Mucosa of descending colon (tissue), 3 donors: ENCODE measurements at regions not wholly inside any gene's neighbourhood (a gene's known extent, or its start where the extent isn't known, plus 50 kb on each side); places are given as distances from the start of the nearest gene placed in this dataset.

Experiments used
- ATAC-seq: fragments of 200-7000 bp; cut with Tn5 transposase; one replicate; pipeline ENCODE4 v1.9.1; 2020; ENCODE audit warnings: mild to moderate bottlenecking, moderate library complexity
- DNase-seq, 3 donors: peaks; one replicate each; pipeline ENCODE4 v3.0.0-alpha.2; 2020
- H3K36me3 ChIP-seq: fragments of 200-600 bp; one replicate; pipeline ENCODE4 v1.8.0; 2021; ENCODE audit warnings: low read depth, mild to moderate bottlenecking
- H3K4me1 ChIP-seq: fragments of 200-600 bp; one replicate; pipeline ENCODE4 v1.8.0; 2021; ENCODE audit warnings: low read depth, mild to moderate bottlenecking
- H3K4me3 ChIP-seq: fragments of 200-600 bp; one replicate; pipeline ENCODE4 v1.8.0; 2021; ENCODE audit warnings: mild to moderate bottlenecking
- H3K9me3 ChIP-seq: fragments of 200-600 bp; one replicate; pipeline ENCODE4 v1.8.0; 2021; ENCODE audit warnings: mild to moderate bottlenecking
- intact Hi-C, 2 donors: fragments of 100-400 bp; cut with DNase I in 1 of 2; cut with micrococcal nuclease in 1 of 2; formaldehyde crosslinking; loops; one replicate each; pipeline versions ENCODE4 v1.11.0 to v1.11.1; 2022; cut with DNase I, micrococcal nuclease
- TF ChIP-seq, protein P1 (sequence below): fragments of 200-600 bp; IDR thresholded peaks from one replicate; pipeline ENCODE4 v1.8.0; 2022; ENCODE audit warnings: antibody characterized with exemption, mild to moderate bottlenecking
- donor health status: DM: no; HTN: no; CAD: no; lungs with moderate emphysema.
- donor health status: DM: no; HTN: no; CAD: no.
- donor health status: DM: no; HTN: yes; CAD: no.

- ATAC-seq: no peak
- no peaks in the 10 kb centered on the region for H3K4me1 ChIP-seq
- TF ChIP-seq, protein P1, sequence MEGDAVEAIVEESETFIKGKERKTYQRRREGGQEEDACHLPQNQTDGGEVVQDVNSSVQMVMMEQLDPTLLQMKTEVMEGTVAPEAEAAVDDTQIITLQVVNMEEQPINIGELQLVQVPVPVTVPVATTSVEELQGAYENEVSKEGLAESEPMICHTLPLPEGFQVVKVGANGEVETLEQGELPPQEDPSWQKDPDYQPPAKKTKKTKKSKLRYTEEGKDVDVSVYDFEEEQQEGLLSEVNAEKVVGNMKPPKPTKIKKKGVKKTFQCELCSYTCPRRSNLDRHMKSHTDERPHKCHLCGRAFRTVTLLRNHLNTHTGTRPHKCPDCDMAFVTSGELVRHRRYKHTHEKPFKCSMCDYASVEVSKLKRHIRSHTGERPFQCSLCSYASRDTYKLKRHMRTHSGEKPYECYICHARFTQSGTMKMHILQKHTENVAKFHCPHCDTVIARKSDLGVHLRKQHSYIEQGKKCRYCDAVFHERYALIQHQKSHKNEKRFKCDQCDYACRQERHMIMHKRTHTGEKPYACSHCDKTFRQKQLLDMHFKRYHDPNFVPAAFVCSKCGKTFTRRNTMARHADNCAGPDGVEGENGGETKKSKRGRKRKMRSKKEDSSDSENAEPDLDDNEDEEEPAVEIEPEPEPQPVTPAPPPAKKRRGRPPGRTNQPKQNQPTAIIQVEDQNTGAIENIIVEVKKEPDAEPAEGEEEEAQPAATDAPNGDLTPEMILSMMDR: no peak
- H3K4me3 ChIP-seq: no peak overlapping the region
- no peaks in the 10 kb centered on the region for H3K36me3 ChIP-seq
- H3K9me3 ChIP-seq: no peaks in the 10 kb centered on the region
- DNase-seq: no peak
- intact Hi-C loops: no loop called here
Observed at GRCh38 chr2:176763130-176763529, 449.5 kb upstream of the HNRNPA3 start.

DNA sequence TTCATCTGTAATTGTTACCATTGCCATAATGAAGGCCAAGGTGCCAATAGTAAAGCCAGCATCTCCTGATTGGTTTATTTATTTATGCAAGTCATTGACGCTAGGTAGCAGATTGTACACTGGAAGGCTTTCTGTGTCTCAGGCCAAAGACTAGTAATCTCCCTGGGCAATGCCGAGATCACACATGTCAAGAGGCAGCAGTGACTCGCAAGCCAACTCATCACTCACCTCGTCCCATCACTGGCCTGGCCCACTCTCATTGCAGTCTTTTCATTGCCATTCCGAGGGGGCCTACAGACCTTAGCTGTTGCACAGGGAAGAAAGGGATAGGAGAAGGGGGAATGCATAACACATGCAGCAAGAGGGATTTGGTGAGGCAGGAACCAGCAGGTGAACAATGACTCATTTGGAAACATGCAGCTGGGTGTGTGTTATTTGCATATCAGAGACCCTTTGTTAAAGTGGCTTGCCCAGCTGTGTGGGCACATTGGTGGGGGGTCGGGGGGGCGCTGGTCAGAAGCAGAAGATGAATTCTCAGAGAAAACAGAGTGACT is 448.7 kb upstream of the HNRNPA3 start:
- Histone ChIP-seq H3K4me3 (no peak overlapping the region), H3K9me3 (no peaks in the 10 kb centered on the region), H3K4me1 (no peaks in the 10 kb centered on the region), H3K36me3 (no peaks in the 10 kb centered on the region)
- DNase-seq (no peak), ATAC-seq (no peak)
- intact Hi-C loops: no loop called here
- TF ChIP-seq, protein P1: no peak

- Histone ChIP-seq H3K36me3 (no peaks in the 10 kb centered on the region), H3K9me3 (no peaks in the 10 kb centered on the region), H3K4me1 (no peaks in the 10 kb centered on the region), H3K4me3 (no peak overlapping the region)
- intact Hi-C loops: no loop called here
- no peak for DNase-seq
- ATAC-seq: no peak
- TF ChIP-seq, protein P1: no peak
Observed at GRCh38 chr2:176764921-176765320, 447.7 kb upstream of the HNRNPA3 start.

- Histone ChIP-seq H3K4me1 (no peaks in the 10 kb centered on the region), H3K36me3 (no peaks in the 10 kb centered on the region), H3K9me3 (no peaks in the 10 kb centered on the region), H3K4me3 (no peak overlapping the region)
- DNase-seq (no peak), ATAC-seq (no peak)
- intact Hi-C loops: no loop called here
- TF ChIP-seq, protein P1: no peak
Observed at GRCh38 chr2:176766005-176766404, 446.6 kb upstream of the HNRNPA3 start.

DNA sequence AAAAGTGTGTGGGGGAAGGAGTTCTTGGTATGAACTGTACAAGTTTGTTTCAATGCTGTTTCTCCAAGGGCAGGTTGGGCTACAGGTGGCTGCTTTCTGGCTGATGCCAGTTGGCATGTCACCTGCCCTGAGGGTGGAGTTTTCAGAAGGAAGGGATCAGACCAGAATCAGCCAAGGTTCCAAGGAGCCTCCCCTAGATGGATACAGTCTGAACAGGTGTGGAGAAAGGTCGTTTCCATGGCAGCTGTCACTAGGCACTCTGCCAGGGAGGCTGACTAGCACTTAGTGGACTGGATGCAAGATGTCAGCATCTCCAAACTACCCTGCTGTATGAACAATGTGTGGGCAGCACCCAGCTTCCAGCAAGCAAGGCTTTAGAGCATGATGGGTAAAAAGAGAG is 444.4 kb upstream of the HNRNPA3 start:
- ATAC-seq (peak; percentile 61), DNase-seq (peak; percentile 33 to 54 (median 51))
- H3K4me3 ChIP-seq: no peak overlapping the region
- TF ChIP-seq, protein P1: no peak
- H3K36me3 ChIP-seq: no peaks in the 10 kb centered on the region
- H3K9me3 ChIP-seq: peaks cover 3% of the 10 kb centered on the region
- intact Hi-C loops: no loop called here
- H3K4me1 ChIP-seq: no peaks in the 10 kb centered on the region

DNA sequence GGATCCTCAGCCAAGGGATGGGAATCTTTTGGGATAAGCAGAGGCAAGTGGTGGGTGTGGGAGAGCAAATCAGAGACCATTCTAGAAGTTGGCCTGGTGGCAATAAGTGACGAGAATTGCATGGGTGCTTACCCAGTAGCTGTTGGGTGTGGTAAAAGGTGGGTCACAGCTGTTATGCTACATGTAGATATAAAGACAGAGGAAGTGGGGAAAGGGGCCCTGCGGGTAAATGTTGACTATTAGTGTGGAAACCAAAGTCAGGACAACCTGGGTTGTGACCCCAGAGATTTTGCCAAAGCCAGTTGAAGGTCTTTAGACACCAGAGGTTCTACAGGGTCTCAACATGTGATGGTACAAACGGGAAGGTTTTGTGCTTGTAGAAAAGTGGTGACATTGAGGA is 443.6 kb upstream of the HNRNPA3 start:
- intact Hi-C loops: no loop called here
- TF ChIP-seq, protein P1: no peak
- no peak for DNase-seq
- no peaks in the 10 kb centered on the region for H3K36me3 ChIP-seq
- H3K4me3 ChIP-seq: no peak overlapping the region
- peaks cover 5% of the 10 kb centered on the region for H3K9me3 ChIP-seq
- no peaks in the 10 kb centered on the region for H3K4me1 ChIP-seq
- ATAC-seq: no peak
